Suppressor macrophage treated with lipopolysaccharide for 4 hours (primary cell): ENCODE measurements at regions not wholly inside any gene's neighbourhood (a gene's known extent, or its start where the extent isn't known, plus 50 kb on each side); places are given as distances from the start of the nearest gene placed in this dataset.

ENCODE experiments used
- DNase-seq: peaks from one replicate; pipeline ENCODE4 v3.0.0-alpha.2; 2020

DNA sequence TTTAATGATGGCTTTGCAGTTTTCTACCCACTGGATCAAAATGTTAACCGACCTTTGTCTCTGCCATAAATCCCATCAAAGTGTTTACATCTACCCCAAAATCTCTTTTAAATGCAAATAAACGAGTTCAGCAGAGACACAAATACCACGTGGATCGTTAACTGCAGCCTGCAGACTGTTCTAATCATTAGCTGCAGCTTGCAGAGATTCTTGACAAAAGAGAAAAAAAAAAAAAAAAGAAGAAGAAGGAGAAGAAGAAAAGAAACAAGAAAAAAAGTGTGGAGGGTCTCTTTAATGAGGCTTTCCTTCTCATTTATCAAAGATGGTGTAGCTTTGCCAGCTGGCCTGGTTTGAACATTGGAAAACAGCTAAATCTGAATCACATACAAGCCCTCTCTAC is 275.7 kb downstream of the NEDD1 start:
- no peak for DNase-seq

DNA sequence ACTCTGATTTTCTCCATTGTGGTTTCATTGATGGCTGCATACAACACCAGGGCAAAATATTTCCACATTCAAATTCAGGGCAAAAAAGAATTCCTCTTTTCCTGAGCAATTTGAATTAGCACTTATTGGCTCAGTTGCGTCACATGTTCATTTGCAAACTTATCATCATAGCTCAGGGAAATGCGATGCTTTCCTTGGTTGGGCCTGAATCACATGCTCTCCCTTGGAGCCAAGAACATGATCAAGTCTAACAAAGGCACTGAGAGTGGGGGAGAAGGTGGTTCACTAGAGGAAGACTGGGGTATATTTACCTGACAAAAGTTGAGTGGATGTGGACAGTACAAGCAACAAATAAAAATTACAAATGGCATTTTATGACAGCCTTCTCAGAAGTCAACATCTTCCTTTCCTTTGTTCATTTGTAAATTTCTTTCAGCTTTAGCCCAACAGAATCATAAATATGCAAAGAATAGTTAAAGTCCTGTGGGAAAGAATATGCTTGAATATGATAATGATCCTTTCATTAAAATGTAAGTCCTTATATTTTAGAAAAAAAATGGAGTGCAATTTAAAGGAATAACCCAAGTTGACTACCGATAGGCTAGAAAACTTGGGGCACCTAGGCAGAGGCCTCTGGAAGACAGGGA is 277.2 kb downstream of the NEDD1 start:
- DNase-seq: no peak

DNA sequence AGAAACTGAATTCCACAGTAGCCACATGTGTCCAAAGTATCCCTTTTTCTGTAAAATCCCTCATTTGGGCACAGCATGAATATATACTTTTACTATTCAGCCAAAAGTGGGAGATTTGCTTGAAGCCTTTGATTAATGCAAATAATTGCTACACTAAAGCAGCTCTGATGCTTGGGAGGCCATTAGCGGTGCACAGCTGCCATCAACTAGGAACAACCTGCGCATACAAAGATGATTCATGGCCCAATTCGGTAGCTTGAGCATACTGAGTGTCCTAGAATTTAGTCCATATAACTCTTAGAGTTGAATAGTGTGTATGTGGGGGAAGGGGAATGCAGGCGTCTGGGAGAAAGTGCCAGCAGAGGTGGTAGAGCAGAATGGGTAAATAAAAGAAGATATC is 277.0 kb upstream of the RMST start:
- no peak for DNase-seq

DNA sequence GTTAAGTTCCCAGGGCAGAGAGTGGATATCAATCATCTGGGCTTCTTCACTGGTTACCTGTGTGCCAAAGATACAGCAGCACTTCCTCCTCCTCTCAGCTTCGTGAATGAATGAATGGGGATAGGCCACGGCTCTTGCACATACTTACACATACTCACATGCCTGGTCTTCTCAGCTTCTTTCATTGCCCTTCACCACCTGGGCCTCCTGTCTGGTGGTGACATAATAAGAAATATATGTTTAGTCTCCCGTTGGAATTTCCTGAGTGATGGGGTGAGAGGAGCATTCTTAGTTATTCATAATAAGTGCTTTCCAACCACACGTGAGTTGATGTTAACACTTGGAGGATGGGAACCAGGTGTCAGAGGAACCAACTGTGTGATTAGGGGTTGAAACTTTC is 268.1 kb upstream of the RMST start:
- no peak for DNase-seq

DNA sequence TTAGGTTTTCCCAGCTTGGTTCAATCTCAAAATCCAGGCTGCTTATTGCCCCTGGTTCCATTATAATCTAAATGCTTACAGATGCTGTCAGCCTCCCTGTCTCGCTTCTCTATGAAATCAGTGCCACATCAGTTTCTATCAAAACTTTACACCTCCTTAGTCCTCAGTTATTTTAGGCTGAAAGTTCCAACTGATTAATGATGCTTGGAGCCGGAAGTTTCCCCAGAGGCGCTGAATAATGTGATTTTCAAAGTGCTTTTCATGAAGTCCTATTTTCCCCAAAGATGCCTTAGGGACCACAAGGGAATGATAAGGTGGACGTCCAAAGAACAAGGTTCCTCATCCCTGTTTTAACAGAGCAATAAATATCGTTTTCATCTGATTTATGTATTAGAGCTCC is 262.4 kb upstream of the RMST start:
- no peak for DNase-seq

DNA sequence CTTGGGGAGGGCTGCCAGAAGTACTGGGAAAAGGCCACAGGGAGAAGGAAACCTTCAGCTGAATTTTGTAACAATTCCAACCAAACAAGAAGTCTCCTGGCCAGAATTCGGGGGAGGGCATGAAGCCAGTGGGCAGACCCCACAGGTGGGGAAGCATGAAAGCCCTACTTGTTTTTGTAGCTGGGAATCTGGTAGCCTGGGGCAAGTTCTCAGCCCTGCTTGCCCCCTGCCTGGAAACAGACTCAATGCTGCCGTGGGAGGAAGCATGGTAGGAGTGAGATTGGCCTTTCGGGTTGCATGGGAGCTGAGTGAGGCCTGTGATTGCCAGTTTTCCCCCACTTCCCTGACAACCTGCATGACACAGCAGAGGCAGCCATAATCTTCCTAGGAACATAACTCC is 259.2 kb upstream of the RMST start:
- DNase-seq: no peak

DNA sequence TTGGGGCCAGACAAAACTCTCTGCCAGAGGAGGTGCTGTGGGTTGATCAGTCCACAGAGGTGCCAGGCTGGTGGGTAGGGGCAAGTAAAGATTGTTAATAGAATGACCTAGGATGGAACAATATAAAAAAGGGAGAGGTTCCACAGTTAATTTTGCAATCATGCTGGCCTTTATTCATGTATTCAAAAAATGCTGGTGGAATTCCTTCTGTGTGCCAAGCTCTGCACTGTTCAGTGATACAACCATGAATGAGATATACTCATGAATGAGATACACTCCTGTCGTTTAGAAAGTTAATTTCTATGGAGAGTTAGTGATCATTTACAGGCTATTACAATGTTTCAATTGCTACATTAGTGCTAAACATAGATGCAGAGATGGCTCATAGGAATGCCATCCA is 252.6 kb upstream of the RMST start:
- no peak for DNase-seq

DNA sequence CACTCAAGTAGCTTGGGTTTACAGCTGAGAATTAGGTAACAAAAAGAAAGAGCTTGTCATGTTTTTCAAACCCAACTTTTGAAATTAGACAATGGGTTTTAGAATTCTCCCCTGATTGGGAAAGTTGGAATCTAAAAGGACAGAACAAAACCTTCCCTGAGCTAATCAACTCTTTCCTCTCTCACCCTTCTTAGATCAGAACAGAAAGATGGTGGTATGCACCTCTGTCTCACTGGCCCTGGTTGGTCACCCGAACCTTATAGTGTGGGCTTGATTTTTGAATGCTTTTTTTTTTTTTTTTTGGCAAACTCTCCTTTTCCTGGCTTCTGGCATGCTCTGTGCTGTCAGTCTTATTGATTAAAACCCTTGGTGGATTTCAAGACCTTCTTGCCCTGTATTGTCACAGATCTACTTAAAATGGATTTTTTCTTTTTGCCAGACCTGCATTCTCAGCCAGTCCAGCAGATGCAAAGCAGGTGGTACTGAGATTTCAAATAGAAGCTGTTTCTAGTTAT is 251.1 kb upstream of the RMST start:
- no peak for DNase-seq

DNA sequence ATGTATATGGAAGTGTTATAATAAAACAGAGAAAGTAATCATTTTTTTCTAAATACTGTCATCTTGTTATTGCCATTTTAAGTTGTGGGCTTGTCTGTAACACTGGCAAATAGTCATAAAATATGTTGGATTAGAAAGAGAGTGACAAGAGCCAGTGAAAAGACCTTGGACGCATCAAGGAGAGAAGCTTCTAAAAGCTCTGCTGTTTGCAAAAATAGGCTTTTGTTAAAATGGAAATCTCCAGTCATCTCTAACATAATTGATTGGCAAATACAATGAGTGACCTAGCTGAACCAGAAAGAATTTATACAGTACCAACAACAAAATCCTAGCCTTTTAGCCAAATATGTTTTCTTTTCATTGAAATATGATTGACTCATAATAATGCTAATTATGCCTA is 245.8 kb upstream of the RMST start:
- DNase-seq: no peak

DNA sequence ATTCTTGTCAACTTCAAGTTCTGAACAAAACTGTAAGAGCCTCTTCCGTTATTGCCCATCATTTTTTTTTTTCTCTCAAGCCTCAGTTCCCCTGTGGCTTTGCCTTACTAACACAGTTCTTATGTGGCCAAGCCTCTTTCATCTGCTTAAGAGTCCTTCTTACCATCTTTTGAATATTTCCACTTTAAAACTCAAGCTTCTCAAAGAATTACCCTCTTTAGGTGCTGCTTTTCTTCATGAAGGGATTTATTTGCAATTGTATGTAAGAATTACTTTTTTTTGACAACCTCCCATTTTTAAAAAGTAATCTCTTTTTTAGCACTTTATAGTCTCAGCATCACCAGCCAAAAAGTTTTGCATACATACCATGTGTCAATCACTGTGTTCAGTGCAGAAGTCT is 240.2 kb upstream of the RMST start:
- DNase-seq: no peak

DNA sequence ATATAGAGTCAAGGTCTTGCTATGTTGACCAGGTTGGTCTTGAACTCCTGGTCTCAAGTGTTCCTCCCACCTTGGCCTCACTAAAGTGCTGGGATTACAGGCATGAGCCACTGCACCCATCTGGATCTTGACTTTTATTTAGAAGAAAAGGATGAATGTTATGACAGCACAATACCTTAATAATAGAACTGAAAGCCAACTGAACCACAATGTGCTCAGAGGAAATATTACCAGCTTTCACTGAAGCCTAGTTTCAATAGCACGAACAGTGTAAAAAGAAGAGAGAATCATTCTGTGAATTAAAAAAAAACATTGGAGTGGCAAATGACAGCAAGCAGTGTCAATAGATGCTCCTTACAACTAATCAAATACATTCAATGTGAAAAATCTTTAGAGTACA is 239.2 kb upstream of the RMST start:
- DNase-seq: no peak

DNA sequence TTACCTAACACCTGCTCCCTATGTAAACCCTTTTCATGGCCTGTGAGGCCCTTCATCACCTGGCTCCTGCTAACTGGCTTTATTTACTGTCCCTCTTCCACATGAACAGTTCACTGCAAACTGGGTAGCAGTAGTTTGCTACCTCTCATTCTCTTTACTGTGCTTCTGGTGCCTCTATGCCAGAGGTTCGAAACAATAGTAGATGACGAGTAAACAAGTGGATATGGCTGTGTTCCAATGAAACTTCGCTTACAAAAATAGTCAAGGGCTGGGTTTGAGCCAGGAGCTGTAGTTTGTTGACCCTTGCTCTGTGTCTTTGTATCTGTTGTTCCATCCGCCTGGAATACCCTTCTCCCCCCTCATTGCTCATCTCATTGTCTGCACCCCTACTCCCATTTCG is 233.6 kb upstream of the RMST start:
- DNase-seq: no peak

DNA sequence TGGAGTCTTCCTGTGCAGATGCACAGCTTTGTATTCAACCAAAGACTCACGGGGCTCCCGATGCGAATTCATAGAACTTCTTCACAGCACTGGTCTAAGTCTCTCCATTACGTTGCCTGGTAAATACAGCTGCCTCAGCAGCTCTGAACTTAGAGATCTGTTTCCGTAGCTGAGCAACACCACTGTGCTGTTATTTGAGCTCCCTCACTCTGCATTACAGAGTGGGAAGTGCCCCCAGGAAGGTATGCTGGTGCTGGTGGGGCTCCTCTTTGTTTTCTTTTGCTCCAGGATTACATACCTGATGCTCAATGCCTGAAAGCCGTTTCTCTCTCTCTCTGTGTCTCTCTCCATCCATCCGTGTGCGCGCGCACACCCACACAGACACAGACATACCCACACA is 227.5 kb upstream of the RMST start:
- no peak for DNase-seq

DNA sequence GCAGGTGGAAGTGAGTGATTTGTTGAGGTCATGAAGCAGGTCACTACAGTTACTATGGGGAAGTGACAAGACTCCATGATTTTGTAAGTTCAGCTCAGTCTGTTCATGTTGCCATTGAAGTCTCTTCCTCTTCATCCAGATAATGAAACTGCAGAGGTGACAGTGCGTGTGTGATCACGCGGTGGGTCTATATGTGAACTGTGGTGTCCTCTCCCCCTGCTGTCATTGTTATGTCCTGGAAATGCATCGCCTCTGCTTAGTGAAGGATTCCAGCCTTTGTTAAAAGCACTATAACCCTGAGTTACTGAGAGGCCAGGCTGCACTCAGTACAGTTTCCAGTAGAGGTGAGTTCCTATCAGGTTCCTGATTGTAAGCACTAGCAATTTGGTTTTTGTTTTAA is 216.2 kb upstream of the RMST start:
- no peak for DNase-seq

DNA sequence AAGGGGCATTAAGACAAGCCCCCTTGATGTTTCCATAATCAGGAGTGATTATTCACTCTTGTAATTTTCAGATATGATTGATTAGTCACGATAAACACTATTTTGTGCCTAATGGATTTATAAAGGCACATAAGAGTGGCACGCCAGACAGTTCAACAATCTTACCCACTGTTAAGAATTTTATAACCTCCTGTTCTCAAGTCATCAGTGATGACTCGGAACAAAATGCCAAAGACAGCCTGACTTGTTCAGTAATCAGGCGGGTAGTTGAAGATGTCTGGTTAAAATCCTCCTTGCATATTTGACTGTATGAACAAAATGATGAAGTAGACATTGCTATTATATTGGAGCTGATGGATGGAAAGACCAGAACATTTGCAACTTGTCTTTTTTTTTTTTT is 212.1 kb upstream of the RMST start:
- no peak for DNase-seq

DNA sequence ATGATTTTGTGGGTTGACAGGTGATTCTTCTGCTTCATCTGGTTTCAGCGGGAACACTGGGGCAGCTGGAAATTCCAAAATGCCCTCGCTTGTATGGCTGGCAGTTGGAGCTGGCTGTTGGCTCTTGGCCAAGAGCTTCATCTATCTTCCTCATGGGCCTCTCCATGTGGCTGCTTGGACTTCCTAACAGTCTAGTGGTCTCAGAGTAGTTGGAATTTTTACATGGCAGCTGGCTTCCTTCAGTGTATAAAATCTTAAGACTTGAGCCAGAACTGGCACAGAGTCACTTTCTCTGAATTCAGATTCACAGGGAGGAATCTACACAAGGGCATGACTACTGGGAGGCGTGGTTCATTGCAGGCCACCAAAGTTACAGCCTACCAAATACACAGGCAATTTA is 204.9 kb upstream of the RMST start:
- no peak for DNase-seq

DNA sequence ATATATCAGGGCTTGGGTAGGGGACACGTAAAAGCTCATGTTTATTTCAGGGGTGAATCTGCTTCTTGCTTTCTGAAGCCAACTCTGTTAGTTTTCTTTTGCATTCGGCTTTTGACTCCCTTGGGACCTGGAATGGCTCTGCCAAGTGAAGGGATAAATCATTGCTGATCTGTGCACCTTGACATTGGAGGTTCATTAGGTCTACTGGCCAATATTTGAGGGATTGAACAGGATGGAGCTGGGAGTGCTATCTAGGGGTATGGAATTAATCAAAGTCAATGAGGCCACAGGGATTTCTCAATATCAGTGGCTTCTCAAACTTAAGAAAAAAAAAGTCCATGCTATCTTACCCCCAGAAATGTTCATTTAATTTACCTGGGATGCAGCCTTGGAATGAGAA is 203.5 kb upstream of the RMST start:
- no peak for DNase-seq

DNA sequence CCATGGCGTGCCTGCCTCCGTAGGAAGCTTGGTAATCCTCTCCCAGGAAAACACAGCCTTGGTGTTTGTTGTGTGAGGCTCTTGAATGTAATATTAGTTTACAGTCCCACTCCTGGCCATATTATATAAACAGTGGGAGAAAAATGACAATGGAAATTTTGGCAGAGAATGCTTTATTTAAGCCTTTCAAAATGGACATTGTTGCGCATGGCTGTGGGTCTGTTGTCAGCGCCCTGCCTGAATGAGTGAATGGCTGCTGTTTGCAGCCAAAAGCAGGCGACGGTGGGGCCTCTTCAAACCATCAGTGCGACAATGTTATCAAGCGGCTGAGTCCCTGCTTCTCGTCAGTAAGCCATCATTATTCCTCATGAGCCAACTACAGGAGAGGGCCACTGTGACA is 201.8 kb upstream of the RMST start:
- DNase-seq: no peak

DNA sequence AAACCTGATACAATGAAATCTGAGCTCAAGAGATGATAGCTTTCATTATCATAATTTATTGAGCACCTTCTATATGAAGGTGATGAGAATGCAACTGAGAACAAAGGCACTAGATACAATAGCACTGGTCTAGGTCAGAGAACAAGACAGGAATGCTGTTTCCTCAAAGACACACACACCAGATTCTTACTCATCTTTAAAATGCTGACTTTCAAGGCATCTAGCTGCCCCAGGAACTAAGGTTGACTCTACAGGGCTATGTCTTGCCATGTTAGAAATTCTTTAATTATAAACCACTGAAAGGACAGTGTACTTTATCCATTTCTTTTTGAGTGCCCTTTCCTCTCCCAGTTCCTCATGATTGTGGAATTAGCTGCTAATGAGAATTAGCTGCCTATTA is 195.4 kb upstream of the RMST start:
- DNase-seq: no peak

DNA sequence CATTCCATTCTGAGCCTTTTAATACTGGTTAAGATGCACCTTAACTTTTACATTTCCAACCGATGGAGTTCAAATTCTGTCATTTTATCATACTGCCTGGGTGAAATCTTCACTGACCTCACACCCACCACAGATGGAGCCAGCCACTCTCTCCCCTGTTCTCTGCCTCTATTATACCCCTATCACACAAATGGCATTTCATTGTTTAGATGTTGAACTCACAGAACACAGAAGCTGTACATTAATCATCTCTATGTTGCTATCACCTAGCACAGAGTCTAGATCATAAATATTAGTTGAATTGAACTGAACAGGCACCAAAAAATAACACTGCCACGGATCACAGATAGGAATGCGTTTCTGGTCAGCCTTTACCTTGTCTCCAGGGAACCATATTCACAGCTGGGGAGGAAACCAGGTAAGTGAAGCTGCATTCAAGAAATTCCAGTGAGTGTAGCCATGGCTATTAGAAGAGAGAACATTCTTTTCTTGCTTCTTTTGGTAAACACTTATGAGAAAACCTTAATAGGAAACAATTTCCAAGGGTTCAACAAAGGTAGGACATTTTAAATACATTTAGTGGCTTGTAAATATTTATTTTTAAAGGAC is 194.9 kb upstream of the RMST start:
- no peak for DNase-seq

DNA sequence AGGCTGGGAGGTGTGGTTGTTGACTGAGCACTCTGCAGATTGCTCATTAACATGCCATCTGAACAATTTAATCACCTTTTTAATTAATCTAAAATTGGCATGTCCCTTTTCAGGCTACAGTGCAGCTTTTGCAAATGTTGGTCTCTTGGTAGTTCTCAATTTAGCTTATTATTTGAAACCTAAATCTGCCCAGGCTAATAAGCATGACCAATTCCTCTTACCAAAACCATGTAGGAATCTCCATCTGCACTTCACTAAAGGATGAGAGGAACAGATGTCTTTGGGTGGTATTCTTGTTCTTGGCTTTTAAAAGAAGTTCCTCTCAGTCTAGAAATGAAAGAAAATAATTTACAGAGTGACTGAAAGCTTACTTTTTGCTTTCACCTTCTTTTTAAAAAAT is 190.1 kb upstream of the RMST start:
- no peak for DNase-seq

DNA sequence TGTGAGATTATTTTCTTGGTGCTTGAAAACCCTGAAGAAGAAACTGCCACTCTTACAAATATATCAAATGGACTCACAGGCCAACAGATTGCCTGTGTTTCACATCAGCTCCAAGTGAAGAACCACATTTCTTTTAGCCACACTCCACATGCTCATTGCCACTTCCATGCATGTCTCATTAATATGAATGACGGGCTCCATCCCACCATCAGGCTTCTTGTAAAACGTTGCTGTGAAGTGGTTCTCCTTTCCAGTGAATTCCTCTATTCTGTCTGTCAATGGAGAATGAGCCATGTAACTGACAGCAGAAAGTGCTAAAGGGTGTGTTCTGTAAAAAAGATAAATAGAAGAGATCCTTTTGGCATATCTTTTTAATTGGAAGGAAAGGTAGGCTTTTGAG is 188.2 kb upstream of the RMST start:
- DNase-seq: no peak

DNA sequence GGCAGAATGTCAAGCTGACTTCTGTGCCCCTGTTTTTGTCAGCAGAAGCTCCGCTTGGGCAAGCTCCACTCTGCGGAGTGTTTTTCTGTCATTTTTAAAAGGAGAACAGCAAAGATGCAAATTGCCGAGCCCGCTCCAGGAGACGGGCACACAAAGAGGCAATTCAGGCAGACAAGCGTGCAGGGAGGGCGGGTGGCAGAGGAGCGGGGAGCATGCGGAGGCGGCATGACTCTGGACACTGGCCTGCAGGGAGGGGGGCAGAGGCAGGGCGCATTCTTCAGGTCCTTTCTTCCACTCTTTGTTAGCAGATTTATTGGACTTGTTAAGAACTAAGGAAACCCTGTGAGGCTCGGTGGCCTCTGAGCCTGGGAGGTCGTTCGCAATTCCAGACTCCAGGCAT is 187.3 kb upstream of the RMST start:
- DNase-seq: no peak

DNA sequence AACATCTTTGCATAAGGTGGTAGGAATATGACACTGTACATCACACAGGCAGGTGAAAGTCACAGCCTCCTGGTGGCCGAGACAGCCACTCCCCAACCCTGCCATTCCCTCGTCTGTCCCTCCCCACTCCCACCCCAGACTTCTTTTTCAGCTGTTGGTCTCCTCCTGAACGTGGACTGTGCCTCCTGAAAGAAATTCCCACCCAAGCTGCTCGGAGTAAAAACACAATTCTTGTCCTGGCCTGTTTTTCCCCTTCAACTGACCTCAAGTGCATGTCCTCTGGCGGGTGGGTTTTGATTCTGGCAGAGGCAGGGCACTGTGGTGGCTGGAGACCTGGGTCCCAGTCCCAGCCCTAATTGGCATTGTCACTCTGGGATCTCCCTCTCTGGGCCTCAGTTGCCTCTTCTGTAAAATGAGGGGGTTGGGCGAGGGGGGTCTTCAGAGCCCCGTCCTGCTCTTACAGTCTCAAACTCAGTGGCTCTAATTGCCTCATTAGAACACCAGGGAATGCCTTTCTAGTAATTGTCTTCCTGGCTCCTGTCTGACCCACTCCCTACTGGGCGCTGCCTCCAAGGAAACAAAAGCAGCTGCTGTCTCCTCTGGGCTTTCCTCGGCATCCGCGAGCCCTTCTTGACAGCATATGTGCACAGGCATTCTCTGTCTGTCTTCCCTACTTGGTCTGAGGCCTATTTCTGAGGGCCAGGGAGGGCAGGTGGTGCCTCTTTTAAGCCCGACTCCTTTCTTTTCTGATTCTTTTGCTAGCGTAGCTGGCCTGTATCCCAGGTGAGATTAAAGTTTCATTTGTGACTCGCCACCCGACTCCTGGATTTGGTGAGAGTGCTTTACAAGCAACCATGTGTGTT is 186.6 kb upstream of the RMST start:
- DNase-seq: no peak
